RWPE1 (cell line): ENCODE measurements at regions not wholly inside any gene's neighbourhood (a gene's known extent, or its start where the extent isn't known, plus 50 kb on each side); places are given as distances from the start of the nearest gene placed in this dataset.

Experiments
- CTCF ChIA-PET: fragments of 350-600 bp; sonication (Branson Sonifier 250); formaldehyde crosslinking; extraction: SDS; loops from one replicate; lab custom pipeline; 2021; lab: Yijun Ruan, JAX
- POLR2A ChIA-PET: fragments of 400-600 bp; formaldehyde crosslinking; extraction: SDS; loops from one replicate; lab custom pipeline; 2020; ENCODE audit warnings: antibody characterized with exemption; ENCODE audit not compliant: low non-redundant PET; lab: Yijun Ruan, JAX
- DNase-seq: peaks from one replicate; pipeline ENCODE4 v3.0.0; 2012; ENCODE audit warnings: low spot score
- H3K27ac ChIP-seq: fragments of 450-650 bp; 2 replicates; pipeline ENCODE4 v1.5.1; 2017
- TF ChIP-seq, protein P1 (sequence below): fragments of 450-650 bp; conservative IDR thresholded peaks from 2 replicates; pipeline ENCODE4 v1.5.1; 2017; ENCODE audit warnings: low read depth, mild to moderate bottlenecking

DNA sequence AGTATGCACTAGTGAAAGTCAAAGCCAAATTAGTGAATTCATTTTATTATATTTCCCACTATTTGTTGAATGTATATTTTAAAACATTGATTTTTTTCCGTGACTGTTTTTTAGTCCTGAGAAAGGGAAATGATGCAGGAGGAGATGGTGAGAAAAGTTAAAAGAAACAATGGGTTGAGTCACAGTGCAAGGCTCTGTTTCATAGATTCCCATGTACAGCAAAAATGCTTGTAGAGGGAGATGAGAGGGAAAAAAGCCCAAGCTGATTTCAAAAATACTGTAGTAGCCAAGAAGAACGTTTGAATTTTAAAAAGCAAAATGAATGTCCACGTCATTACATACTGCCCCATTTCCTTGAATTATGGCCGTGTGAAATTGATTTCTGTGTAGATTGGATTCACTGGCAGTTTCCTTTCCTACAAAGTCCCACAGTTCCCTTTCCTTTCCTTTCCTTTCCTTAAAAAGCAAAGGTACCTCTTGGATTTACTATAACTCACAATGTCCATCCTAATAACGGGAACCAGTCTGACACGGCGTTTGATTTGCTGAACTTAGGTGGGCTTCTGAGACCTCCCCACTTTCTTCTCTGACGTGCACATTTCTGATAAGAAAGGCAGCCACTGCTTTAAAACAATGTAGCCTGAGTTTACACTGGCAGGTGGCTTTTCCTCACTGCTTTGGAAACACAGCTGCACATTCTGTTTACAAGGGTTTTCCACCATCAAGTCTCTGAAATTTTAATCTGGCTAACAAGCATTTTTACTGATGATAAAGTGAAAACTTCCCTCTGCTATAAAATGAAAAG, 63.7 kb downstream of the SPCS3 start:
- POLR2A ChIA-PET, result no interaction called here
- CTCF ChIA-PET, result interaction anchor here (0.7 kb wide), 1 partner anchor 692 kb away, joined by 3 read pairs; no protein-coding TSS in a partner anchor
- no peak for DNase-seq
- no peak overlapping the region for H3K27ac ChIP-seq
- TF ChIP-seq, protein P1, sequence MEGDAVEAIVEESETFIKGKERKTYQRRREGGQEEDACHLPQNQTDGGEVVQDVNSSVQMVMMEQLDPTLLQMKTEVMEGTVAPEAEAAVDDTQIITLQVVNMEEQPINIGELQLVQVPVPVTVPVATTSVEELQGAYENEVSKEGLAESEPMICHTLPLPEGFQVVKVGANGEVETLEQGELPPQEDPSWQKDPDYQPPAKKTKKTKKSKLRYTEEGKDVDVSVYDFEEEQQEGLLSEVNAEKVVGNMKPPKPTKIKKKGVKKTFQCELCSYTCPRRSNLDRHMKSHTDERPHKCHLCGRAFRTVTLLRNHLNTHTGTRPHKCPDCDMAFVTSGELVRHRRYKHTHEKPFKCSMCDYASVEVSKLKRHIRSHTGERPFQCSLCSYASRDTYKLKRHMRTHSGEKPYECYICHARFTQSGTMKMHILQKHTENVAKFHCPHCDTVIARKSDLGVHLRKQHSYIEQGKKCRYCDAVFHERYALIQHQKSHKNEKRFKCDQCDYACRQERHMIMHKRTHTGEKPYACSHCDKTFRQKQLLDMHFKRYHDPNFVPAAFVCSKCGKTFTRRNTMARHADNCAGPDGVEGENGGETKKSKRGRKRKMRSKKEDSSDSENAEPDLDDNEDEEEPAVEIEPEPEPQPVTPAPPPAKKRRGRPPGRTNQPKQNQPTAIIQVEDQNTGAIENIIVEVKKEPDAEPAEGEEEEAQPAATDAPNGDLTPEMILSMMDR, result no peak

DNA sequence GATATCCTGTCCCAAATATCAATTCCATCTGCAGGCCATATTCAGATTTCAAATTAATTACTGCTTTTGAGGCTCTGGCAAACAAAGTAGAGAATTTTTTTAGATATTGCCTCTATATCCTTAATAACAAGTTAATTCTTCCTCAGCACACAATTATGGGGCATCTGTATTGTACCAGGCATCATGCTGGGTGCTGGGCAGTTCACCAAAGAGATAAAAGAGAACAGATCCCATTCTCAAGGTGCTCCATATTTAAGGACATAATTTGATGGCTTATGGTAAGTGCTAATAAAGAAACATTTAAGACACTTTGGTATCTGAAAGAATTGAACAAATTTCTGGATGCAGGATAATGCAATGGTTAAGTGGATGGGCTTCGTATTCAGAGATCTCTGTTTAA, 65.8 kb downstream of the SPCS3 start:
- DNase-seq, result no peak
- TF ChIP-seq, protein P1, result no peak
- POLR2A ChIA-PET, result no interaction called here
- CTCF ChIA-PET, result interaction anchor here (0.5 to 0.6 kb wide), 2 partner anchors 24 to 65 kb away, joined by 3 to 4 read pairs; no protein-coding TSS in a partner anchor
- H3K27ac ChIP-seq, result no peak overlapping the region

DNA sequence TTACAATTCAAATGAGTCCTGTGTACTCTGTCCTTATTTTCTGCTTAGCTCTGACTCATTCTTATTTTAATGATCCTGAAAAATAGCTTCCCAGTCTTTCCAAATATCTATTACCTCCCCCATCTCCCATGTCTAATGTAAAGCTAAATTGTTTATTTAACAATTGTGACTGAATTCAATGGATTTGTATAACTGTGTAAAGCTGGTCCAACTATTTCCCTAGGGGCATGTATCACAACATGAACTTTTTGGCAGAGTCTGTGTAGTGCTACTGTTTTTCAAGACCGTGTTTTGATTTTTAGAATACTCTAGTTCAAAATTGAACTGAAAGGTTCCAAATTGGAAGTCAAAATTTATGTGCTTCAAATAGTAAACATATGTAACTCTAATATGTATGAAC, 67.8 kb downstream of the SPCS3 start:
- CTCF ChIA-PET, result no interaction called here
- no peak overlapping the region for H3K27ac ChIP-seq
- no peak for DNase-seq
- TF ChIP-seq, protein P1, result no peak
- POLR2A ChIA-PET, result no interaction called here

DNA sequence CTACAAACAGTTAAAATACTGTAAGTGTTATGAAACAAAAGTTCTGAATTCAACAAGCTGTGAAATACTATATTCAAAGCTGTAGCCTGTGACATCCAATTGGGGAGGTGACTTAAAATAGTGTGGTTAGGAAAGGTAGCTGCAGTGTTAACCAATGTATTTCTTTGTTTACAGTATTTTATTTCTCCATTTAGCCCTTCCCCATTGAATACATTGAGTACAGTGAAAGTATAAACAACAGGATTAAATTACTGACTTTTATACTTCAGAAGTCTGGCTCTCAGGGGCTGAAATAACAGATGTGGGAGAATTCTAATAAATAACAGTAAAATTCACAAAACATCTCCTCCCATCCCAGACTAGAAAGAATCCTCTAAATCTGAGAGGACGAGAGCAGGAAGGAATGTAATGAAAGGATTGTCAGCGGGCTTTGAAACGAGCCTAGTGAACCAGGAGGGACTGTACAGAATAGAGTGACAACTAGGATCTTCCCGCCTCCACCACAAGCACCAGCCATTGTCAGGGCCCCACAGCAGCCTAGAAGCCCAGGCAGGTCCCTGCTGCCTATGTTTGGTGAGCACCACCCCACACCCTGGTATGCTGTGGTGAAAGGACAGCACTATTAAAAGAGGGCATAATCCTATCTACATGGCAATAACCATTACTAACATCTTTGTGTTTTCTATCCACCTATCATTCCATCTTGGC, 73.7 kb downstream of the SPCS3 start:
- no peak for DNase-seq
- TF ChIP-seq, protein P1, result no peak
- no peak overlapping the region for H3K27ac ChIP-seq
- ChIA-PET CTCF (no interaction called here), POLR2A (no interaction called here)

DNA sequence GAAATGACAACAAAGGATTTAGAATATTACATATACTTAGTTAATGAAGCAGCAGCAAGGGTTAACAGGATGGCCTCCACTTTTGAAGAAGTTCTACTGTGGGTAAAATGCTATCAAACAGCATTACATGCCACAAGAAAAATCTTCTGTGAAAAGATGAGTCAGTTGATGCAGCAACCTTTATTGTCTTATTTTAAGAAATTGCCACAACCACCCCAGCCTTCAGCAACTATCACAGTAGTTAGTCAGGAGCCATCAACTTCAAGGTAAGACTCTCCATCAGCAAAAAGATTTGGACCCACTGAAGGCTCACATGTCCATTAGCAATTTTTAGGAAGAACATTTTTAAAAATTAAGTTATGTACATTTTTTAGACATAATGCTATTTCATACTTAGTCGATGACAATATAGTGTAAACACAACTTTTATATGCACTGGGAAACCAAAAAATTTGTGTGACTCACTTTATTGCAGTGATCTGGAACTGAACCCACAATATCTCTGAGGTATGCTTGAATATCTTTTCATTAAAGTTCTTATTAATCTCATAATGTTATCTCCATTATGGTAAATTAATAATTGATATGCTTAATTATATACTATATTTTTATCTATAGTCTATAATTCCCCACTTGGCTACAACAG, 81.2 kb downstream of the SPCS3 start:
- no peak overlapping the region for H3K27ac ChIP-seq
- POLR2A ChIA-PET, result no interaction called here
- DNase-seq, result no peak
- TF ChIP-seq, protein P1, result no peak
- CTCF ChIA-PET, result no interaction called here

DNA sequence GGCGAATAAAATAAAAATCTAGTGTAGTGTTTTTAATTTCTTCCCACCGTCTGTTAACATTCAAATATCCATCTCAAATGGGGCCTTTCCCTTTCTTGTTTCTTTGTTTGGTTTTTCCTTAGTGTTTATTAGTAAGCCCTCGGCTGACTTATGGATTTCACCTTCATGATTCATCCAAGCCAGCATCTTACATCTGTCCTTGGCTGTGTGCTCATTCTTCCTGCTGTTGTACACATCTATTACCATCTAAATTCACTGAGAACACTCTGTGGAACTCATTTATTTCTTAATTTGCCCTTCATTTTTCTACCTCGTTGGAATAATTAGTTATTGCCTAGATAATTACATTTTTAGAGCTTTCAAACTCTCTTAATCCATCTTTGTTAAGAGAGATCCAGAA, 84.9 kb downstream of the SPCS3 start:
- TF ChIP-seq, protein P1, result no peak
- DNase-seq, result peak; percentile 13
- POLR2A ChIA-PET, result no interaction called here
- H3K27ac ChIP-seq, result no peak overlapping the region
- CTCF ChIA-PET, result no interaction called here
